HEK293 (cell line): ENCODE measurements at regions not wholly inside any gene's neighbourhood (a gene's known extent, or its start where the extent isn't known, plus 50 kb on each side); places are given as distances from the start of the nearest gene placed in this dataset.

Experiments
- ZNF24 ChIP-seq: fragments of 450-650 bp; formaldehyde crosslinking; IDR thresholded peaks from 2 replicates; pipeline ENCODE4 v1.5.1; 2016; ENCODE audit warnings: missing biosample characterization, missing genetic modification characterization
- ZNF560 ChIP-seq: fragments of 450-650 bp; formaldehyde crosslinking; IDR thresholded peaks from 2 replicates; pipeline ENCODE4 v1.5.1; 2017; ENCODE audit warnings: missing biosample characterization, missing genetic modification characterization, borderline replicate concordance

GRCh38 chr6:91088515-91088914, 501.6 kb upstream of the MAP3K7 start:
- TF ChIP-seq ZNF24 (tag by site-specific recombination), result no peak
- TF ChIP-seq ZNF560 (tag by site-specific recombination), result no peak
